GM19455 (cell line): ENCODE measurements at regions not wholly inside any gene's neighbourhood (a gene's known extent, or its start where the extent isn't known, plus 50 kb on each side); places are given as distances from the start of the nearest gene placed in this dataset.
"Not testable (repeated sequence)": the region's sequence is repeated elsewhere in the genome, so short reads cannot be mapped to it uniquely, and the experiment has no call there.

Source experiments
- ATAC-seq: cut with Tn5 transposase; IDR thresholded peaks from one replicate; pipeline ENCODE4 v1.9.1; 2021; ENCODE audit not compliant: unreplicated experiment

DNA sequence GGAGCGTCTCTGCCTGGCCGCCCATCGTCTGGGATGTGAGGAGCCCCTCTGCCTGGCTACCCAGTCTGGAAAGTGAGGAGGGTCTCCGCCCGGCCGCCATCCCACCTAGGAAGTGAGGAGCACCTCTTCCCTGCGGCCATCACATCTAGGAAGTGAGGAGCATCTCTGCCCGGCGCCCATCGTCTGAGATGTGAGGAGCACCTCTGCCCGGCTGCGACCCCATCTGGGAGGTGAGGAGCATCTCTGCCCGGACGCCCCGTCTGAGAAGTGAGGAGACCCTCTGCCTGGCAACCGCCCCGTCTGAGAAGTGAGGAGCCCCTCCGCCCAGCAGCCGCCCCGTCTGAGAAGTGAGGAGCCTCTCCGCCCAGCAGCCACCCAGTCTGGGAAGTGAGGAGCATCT is 84.5 kb downstream of the IDS start:
- ATAC-seq: not testable (repeated sequence)

DNA sequence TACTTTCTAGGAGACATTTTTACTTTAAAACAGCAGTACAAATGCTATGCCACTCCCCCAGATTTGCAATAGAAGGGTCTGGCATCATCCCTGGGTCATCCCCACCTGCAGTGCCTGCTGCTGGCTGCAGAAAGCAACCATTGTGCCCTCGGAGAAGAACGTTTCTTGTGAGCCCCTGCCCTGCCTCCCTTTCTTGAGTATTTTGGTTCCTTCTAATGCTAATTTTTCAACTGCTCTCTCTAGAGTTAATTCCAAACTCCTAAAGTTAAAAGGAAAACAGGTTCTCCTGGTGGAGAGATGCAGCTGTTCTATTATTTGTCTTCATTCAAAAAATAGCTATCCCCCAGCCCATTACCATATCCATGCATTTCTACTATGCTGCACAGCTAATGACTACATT is 107.1 kb downstream of the IDS start:
- ATAC-seq: no peak

DNA sequence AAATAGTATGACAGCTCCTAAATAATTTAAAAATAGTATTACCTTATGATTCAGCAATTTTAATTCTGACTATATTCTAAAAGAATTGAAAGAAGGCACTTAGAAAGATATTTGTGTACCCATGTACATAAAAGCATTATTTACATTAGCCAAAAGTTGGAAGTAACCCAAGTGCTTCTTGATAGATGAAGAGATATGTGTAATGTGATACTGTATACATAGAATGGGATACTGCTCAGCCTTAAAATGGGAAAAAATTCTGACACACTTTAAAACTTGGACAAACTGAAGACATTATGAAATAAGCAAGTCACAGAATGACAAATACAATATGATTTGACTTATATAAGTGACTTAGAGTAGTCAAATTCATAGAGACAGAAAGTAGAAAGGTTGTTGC is 112.2 kb downstream of the IDS start:
- ATAC-seq: no peak

DNA sequence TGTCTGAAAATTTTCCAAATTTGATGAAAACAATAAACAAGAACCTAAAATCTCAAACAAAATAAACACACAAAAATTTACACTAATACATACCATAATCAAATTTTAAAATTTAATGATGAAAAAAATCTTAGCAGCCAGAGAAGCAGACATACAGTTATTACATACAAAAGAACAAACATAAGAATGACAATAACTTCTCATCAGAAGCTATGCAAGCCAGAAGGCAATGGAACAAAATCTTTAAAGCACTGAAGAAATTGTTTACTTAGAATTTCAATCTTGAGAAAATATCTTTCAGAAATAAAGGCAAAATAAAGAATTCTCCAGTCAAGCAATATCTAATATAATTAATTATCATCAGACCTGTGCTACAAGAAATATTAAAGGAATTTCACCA is 121.3 kb downstream of the IDS start:
- ATAC-seq: no peak

DNA sequence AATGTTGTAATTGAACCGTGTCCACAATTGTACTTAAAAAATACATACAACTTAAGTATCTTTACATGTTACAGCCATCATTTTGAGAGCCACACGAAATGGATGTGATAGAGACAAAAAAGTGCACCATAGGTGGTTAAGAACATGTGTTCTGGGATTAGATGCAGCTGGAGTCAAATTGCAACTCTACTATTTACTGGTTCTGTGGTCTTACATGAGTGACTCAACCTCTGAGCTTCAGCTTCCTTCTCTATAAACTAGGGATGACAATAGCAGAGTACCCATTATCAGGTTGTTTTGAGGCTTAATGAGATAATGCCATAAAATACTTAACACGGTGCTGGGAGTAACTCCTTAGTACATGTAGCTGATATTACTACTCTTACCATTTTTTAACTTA is 130.4 kb downstream of the IDS start:
- no peak for ATAC-seq

DNA sequence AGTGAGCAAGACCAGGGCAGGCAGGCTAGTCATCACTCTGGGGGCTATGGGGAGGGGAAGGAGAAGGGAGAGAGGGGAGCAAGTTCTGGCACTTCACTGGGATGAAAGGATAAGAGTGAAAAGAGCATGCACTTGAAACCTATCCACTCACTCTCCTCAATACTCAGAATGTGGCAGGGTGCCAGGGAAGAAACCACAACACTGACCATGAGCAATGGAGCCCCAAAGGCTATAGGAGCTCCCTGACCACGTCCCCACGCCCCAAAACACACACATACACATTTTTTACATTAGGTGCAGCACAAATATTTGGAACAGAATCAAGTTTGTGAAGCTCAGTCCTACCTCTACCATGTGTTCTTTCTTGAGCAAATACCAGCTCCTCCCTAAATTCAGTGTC is 132.2 kb downstream of the IDS start:
- ATAC-seq: no peak

DNA sequence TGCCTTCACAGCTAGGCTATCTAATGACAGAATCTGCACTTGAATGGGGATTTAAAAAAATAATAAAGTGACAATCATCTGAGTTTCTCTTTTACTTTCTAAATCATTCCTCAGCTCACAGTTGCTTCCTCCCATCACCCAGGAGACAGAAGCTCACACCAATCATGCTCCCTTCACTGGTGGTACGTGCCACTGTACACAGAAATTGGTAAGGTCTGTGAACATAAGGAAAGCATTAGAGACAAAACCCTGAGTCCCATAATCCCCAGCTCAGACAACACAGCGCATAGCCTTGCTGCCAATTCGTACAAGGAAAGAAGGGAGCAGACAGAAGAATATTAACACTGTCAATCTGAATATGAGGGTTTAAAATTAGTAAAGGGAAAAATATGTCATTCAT is 133.1 kb downstream of the IDS start:
- no peak for ATAC-seq

DNA sequence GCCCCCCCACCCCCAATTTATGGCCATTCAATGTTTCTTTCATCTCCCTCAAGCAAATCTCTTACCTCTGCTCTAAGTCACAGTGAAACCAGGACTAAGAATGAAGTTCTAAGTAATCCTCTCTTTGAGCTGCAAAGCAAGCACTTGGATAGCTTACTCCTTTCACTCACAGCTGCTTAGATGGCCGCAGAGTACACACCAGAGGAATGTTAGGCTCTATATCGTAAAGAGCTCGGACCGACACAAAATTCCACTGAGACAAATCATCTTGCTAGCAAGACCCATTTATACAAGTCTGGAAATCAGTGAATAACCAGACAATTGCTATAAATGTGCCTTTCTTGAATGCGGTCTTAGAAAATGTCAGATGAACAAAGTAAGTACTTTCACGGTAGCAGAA is 135.0 kb downstream of the IDS start:
- no peak for ATAC-seq

DNA sequence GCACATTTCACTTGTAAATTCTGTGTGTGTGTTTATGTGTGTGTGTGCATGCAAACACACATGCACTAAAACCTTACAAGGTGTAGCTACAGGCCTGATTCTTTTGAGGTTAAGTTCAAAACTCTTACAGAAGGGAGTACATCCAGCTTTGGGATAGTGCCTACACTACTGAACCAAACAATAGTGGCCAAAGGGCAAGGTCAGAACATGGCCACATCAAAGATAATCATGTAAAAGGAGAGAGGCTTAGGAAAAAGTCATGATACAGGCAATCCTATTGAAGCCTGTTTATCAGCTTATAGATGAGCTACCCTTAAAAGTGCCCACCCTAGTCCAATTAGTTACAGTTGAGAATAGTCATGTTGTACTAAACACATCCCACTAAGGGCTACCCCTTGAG is 139.6 kb downstream of the IDS start:
- ATAC-seq: no peak

DNA sequence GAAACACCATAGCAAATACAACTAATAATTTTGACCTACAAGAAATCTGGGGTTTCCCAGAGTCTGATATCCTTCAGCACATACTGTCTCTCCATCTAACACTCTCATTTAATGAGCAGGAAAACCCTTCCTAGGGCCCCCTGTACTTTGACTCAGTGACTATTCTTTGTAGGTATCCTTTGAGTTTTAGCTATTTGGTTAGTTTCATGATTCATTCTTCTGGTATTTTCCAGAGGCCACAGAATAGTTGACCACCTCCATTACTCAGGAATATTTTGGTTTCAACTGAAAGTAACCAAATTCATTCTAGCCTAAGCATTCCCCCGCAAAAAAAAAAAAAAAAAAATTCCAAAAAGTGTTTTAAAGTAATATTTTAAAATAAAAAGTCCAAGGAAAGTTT is 140.0 kb downstream of the IDS start:
- ATAC-seq: no peak

DNA sequence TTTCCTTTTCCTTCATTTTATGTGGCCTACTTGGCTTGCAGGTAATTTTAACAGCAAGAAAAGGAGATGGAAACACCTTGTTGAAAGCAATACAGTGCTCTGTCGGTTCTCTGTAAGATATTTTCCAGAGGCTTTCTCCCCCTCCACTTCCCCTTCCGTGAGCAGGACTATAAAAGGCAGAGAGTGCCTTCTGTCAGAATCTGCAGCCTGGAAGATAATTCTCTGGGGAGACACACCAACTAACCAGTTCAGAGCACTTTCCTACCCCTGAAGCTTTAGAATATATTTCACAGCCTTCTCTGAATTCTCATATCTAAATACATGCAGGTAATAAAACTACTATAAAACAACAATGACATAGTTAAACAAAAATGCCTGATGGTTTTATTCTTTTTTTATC is 141.1 kb downstream of the IDS start:
- ATAC-seq: no peak

DNA sequence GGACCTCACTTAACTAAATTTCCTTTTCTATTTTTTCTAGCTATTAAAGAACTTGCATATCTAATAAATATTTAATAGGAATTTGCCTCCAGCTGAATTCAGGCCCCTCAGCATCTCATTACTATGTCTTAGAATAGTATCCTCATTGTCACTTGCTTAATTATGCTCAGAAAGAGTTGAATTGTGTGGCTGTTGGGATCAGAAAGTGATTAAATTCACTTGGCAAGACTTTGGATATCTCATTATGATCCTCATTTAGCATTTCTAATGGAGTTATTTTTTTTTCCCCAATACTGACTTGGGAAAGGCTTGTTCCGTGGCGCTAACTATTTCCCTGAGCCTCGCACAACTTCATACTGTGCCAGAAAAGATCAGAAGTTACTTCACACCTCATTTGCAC is 158.8 kb downstream of the IDS start:
- ATAC-seq: no peak

DNA sequence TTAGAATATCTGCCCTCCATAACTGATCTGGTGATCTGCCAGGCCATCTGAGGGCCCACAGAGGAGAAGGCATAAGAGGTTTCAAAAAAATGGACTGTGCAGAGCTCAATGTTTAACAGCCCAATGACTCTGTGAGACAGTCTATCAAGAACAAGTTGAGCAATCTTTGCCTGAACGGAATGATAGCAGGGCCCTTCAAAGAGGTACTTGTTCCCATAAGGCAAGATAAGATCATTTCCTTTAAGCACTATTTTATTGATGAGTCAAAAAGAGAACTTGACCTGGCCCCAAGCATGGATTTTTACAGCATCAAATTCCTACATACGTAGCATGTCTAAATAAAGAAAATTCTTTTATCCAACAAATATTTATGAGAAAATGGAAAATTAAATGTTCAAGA is 182.8 kb downstream of the IDS start:
- ATAC-seq: no peak

DNA sequence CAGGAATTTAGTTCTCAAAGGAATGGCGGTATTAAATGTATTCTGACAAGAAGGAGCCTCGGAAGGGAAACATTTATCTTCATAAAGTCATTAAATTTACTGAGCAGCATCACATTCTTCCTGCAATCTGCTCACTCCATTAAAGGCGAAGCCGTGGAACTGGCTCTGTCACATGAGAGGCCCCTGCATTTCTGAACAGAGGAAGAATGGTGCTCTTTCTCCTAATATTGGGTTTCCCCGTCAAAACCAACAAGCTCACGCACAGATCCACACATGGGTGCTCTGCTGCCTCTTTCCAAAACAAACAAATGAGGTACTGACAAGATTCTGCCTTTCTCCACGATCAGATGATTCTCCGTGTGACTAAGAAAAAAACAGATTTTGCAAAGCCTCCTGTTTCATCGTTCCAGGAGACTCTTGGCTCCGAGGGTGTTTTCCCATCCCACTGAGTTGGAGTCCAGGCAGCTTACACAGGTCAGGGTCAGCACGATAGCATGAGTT is 191.2 kb downstream of the IDS start:
- no peak for ATAC-seq

DNA sequence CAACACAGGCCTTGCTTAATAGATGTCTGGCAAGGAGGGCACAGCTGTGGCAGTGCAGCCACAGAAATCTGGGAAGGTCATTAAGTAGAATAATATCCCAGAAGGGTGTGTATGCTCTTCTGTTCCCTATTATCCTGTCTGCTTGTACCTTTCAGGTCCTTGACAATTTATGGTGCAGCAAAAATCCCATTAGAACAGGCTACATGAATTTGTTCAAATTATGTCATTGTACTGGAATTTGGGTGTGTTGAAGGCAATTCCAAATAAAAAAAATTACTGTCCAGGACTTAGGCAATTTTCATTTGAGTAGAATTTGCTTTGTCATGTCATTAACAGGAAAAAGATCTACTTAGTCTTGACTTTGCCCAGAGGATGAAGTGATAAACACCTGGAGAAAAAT is 192.1 kb downstream of the IDS start:
- no peak for ATAC-seq

DNA sequence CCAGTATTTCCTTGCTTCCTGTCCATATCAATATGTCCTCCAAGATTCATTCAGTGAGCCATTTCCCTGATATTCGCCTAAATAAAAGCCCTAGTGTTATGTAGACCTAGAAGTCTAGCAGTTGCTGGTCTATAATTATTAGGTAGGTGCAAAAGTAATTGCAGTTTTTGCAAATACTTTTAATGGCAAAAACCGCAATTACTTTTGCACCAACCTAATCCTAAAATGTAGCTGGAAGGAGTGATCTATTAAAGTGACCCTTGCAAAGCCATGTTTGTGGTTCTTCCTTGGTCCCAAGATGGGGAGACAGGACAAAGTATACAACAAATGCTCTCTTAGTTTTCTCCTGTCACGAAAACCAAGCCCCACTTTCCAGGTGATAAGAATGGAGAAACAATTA is 193.0 kb downstream of the IDS start:
- ATAC-seq: no peak

DNA sequence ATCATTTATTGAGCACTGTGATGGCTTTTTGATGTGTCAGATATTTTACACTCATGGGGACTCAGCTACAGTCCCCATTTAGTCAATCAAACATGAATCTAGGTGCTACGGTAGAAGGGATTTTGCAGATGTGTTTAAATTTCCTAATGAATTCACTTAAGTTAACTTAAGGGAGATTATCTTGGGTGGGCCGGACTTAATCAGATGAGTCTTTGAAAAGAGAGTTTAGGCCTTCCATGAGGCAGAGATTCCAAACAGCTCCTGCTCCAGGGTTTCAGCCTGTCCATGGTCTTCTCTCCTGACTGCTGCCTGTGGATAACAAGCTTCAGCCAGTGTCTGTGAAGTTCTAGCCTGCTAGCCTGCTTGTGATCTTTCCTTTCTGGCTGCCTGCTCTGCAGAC is 202.4 kb downstream of the IDS start:
- no peak for ATAC-seq

DNA sequence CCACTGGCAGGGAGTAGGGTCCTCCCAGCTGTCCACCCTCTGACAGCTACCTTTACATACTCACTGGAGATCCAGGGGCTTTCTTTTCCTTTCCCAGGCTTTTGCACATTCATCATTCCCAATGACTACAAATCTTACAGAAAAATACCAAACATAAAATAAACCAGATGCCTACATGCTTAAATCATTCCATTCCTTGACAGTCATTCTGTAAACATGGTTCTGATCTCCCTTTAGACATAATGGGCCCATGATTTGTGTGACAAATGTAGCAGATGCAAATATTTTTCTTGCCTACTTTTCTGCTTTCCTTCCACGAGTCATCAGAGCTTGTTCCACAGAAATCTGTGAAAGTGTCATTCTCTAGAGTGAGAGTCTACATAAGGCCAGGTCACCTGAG is 207.0 kb downstream of the IDS start:
- ATAC-seq: no peak

DNA sequence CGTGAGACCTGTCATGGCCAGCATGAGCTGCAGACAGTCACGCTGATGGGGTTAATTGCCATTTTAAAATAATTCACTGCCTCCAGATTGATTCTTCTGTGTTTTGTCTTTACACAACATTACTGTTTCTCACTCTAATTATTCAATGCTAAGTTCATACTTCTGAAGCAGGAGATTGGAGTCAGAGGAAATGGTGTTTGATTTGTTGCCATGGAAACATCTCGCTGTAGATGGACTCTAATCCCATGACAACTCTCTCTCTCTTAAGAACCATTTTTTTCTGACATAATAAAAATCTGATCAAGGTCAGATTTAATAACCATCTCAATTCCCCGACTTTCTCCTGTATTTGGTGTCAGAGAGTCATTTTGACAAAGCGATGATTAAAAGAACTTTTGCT is 209.0 kb downstream of the IDS start:
- no peak for ATAC-seq

DNA sequence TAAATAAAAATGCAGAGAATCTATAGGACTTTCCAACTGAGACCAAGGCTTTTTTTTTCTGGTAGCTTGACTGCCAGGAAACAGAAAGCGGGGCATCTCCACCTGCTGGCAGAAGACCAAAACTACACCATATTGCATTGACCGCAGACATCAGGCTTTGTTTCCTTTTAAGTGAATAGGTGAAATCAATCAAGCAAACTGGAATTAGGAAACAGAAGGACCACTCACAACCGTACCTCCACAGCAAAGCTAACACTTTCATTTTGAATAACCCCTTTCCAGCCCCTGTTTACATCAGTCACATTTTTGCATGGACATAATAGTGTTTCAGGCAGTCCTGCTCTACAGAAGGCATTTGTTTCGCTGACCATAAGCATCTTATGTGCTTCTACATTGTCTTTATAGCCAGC is 218.2 kb downstream of the IDS start:
- peak; percentile 74 for ATAC-seq

DNA sequence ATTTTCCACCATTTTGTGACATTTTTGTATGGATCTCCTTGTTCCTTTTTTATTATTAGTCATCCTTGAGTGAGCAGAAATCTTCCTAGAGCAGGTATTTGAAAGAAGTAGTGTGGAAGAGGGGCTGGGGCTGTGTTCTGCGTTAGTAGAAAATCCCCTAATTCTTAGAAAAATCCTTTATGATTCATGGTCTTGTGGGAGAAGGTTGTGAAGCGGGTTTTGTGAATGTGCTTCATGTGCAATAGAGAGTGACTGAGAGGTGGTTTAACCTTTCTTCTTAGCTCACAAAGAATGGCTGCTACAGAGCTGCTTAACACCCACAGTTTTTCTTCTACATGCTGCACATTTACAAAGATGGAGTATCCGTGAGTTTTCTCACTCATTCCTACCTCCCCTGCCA is 220.5 kb downstream of the IDS start:
- ATAC-seq: no peak

DNA sequence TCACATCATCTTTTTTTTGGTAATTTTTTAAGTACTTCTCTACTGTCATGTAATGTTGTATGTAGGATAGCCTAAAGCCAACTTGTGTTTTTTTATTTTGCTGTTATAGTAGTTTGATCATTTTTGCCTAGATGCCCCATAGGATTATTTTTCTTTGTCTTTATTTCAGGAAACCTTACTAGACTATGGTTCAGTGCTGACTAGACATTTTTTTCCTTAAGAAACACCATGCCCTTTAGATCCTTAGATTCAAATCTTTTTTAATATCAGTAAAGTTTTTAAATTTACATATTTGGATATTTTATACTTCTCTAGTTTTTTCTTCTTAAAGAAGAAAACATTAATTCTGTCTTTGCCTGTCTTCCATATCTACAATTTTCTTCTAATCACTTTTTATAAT is 221.3 kb downstream of the IDS start:
- ATAC-seq: no peak

DNA sequence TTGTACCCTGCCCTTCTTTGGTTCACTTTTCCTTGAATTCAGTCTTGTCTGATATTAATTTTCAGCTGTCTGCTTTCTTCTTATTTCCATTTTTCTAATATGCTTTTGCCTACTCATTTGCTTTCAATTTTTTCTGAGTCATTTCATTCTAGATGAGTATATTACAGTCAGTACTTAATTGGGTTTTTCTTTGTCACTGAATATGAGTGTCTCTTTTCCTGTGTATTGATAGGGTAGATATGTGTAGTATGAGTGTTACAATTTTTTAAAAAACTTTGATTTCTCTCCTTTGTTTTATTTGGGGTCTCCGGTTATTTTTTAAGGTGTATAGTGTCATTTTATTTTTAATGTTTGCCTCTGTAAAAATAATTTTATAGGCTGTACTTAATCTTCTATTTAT is 222.2 kb downstream of the IDS start:
- ATAC-seq: no peak

DNA sequence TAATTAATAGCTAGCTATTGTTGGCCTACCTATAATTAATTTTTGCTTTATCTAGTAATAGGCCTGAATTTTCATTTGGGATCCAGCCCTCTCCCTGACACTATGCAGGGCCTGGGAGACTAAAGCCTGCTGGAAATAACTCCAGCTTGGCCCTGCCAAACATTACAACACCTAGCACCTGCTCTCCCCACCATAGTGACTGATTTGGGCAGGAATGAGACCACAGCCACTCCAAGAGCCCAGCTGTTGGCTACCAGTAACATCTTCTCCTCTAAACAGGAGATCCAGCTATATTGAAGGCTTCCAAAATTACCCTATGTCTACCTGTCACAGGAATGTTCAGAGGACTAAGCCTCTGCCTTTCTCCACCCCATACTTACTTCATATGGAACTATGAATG is 225.1 kb downstream of the IDS start:
- no peak for ATAC-seq
